Panc1 (cell line): ENCODE measurements at regions not wholly inside any gene's neighbourhood (a gene's known extent, or its start where the extent isn't known, plus 50 kb on each side); places are given as distances from the start of the nearest gene placed in this dataset.
A peak's percentile ranks its signal among the peaks of the same experiment; 100 is the strongest.

ENCODE experiments used
- ATAC-seq: fragments of 200-7000 bp; cut with Tn5 transposase; 2 replicates; pipeline ENCODE4 v1.9.1; 2020; ENCODE audit warnings: mild to moderate bottlenecking, moderate library complexity
- BruUV-seq: library from RNA; stranded (reverse); fragments of 400-500 nt; replicated peaks from 2 replicates; lab custom pipeline; 2021; lab: Mats Ljungman, UMichigan
- CTCF ChIA-PET: fragments of 300-600 bp; sonication (Branson Sonifier 250); formaldehyde crosslinking; loops from one replicate; lab custom pipeline; 2022; ENCODE audit warnings: antibody characterized with exemption; lab: Charles Lee
- POLR2A ChIA-PET: fragments of 300-600 bp; sonication (Branson Sonifier 250); formaldehyde crosslinking; loops from one replicate; lab custom pipeline; 2022; ENCODE audit warnings: antibody characterized with exemption; lab: Charles Lee
- DNase-seq: peaks from one replicate; pipeline ENCODE4 v3.0.0-alpha.2; 2010; ENCODE audit warnings: low read depth, low spot score
- H3K27ac ChIP-seq: 2 replicates; pipeline ENCODE4 v1.5.1; 2011; ENCODE audit warnings: mild to moderate bottlenecking, low read length, inconsistent platforms
- H3K27me3 ChIP-seq: fragments of 200-500 bp; sonication (Bioruptor generic); 2 replicates; pipeline ENCODE4 v1.6.0; 2014; ENCODE audit warnings: low read length, inconsistent platforms; ENCODE audit not compliant: control insufficient read depth, insufficient read depth
- H3K36me3 ChIP-seq: fragments of 200-500 bp; sonication (Bioruptor generic); 2 replicates; pipeline ENCODE4 v1.5.1; 2014; ENCODE audit warnings: inconsistent platforms, mild to moderate bottlenecking, low read length, moderate library complexity; ENCODE audit not compliant: control insufficient read depth, insufficient read depth
- H3K4me1 ChIP-seq: 2 replicates; pipeline ENCODE4 v1.5.1; 2011; ENCODE audit warnings: inconsistent platforms, mild to moderate bottlenecking, low read length, moderate library complexity; ENCODE audit not compliant: control insufficient read depth, insufficient read depth
- H3K4me3 ChIP-seq, 2 experiments: 2 replicates each; pipeline ENCODE4 v1.5.1; 2011 to 2012; ENCODE audit warnings: low read depth in 2 of 2, low read length in 2 of 2, mild to moderate bottlenecking in 2 of 2, inconsistent platforms in 1 of 2, moderate library complexity in 1 of 2
- H3K9me3 ChIP-seq: fragments of 200-500 bp; sonication (Bioruptor generic); 2 replicates; pipeline ENCODE4 v1.5.1; 2014; ENCODE audit warnings: low read depth, mild to moderate bottlenecking, inconsistent platforms, low read length, moderate library complexity; ENCODE audit not compliant: control insufficient read depth, insufficient read depth
- SIN3A ChIP-seq: IDR thresholded peaks from 2 replicates; pipeline ENCODE4 v1.6.1; 2012; ENCODE audit warnings: low read depth, mild to moderate bottlenecking, low read length, moderate library complexity, borderline replicate concordance; ENCODE audit not compliant: insufficient read depth
- TCF7L2 ChIP-seq: IDR thresholded peaks from 2 replicates; pipeline ENCODE4 v1.6.1; 2011; ENCODE audit warnings: mild to moderate bottlenecking, low read depth, low read length, inconsistent platforms
- in situ Hi-C: cut with HindIII; loops from 2 replicates; pipeline ENCODE4 v1.10.0; 2016; ENCODE audit warnings: low sequenced_read_pairs, low pct_unique_long_range_greater_than_20kb
- intact Hi-C: fragments of 100-400 bp; cut with micrococcal nuclease; formaldehyde crosslinking; loops from one replicate; pipeline ENCODE4 v1.10.0; 2022; ENCODE audit not compliant: unreplicated experiment
- TF ChIP-seq, protein P1 (sequence below): fragments of 450-650 bp; IDR thresholded peaks from 2 replicates; pipeline ENCODE4 v1.5.1; 2017; ENCODE audit warnings: mild to moderate bottlenecking

DNA sequence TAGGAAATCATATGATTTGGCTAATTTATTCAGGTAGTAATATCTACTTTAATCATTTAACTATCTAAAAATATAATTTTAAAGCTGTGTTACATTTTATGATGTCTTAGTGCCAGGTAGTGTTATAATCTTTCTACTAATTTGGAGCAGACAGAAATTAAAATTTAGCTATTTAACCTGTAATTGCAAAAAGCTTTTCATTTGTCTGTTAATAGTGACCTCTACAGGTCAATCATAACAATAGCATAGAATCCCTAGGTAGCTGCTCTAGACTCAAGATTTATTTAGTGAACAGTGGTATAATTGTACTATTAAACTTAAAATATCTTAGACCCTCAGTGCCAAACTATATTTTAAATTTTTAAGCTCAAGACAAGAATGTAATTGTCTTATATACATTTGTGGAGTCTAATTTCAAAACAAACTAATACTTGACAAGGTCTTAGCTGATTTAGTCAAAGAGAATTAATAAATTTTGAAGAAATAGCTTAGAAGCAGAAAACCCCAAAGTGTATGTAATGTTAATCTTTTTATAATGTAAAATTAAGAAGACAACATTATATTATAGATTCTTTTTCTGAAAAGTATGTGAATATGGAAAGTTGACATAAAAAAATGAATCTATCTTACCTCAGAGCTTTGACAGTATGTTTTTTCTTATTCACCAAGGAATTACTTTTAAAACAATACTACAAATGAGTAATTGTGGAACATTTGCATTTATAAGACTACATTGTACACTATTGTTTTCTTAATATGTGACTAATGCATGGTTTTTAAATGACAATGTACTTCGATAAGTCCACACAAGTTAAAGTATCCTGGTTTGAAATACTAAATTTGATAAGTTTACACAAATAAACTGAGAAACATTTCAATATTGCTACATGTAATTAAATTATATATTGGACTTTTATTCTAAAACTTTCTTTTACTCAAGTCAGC lies 64.1 kb upstream of the RNPC3 start:
- DNase-seq = no peak
- no peak for TF ChIP-seq SIN3A
- TF ChIP-seq, protein P1, sequence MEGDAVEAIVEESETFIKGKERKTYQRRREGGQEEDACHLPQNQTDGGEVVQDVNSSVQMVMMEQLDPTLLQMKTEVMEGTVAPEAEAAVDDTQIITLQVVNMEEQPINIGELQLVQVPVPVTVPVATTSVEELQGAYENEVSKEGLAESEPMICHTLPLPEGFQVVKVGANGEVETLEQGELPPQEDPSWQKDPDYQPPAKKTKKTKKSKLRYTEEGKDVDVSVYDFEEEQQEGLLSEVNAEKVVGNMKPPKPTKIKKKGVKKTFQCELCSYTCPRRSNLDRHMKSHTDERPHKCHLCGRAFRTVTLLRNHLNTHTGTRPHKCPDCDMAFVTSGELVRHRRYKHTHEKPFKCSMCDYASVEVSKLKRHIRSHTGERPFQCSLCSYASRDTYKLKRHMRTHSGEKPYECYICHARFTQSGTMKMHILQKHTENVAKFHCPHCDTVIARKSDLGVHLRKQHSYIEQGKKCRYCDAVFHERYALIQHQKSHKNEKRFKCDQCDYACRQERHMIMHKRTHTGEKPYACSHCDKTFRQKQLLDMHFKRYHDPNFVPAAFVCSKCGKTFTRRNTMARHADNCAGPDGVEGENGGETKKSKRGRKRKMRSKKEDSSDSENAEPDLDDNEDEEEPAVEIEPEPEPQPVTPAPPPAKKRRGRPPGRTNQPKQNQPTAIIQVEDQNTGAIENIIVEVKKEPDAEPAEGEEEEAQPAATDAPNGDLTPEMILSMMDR = peak; percentile 47; the same call in 1 of the 2 replicates
- no peaks in the 10 kb centered on the region for H3K4me1 ChIP-seq
- ChIA-PET POLR2A (no interaction called here), CTCF (interaction anchor here (1.3 kb wide), 1 partner anchor 355 kb away, joined by 15 read pairs; no protein-coding TSS in a partner anchor)
- H3K36me3 ChIP-seq = no peaks in the 10 kb centered on the region
- in situ Hi-C loops = no loop called here
- H3K9me3 ChIP-seq = no peaks in the 10 kb centered on the region
- no peak for ATAC-seq
- H3K27ac ChIP-seq = peak overlapping the region; percentile 35; the same call in 1 of the 2 replicates
- intact Hi-C loops = loop anchor here (5.0 kb wide), 1 partner anchor 359 kb away; no protein-coding TSS in a partner anchor
- no peak overlapping the region for H3K4me3 ChIP-seq
- H3K27me3 ChIP-seq = no peaks in the 10 kb centered on the region
- BruUV-seq = no TSS peak

DNA sequence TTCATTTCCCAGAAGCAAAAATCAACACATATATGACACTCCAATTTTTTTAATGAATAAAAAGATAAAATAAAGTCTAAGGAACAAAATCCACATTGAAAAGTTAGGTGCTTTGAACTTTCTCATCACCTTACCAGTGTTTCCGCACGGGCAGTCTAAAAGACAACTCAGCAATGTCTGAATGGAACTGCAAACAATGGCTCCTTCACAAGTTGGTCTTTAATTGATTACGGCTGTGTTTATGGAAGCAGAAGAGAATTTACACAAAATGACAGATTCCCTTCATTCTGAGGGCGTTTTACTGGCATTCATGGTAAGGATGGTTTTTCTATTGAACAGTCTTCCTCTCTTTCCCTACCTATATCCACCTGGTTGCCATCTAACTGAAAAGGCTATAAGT lies 65.0 kb upstream of the RNPC3 start:
- intact Hi-C loops (loop anchor here (5.0 kb wide), 1 partner anchor 358 kb away; no protein-coding TSS in a partner anchor), in situ Hi-C loops (no loop called here)
- H3K4me3 ChIP-seq = no peak overlapping the region
- no peaks in the 10 kb centered on the region for H3K9me3 ChIP-seq
- H3K27me3 ChIP-seq = no peaks in the 10 kb centered on the region
- DNase-seq (no peak), ATAC-seq (no peak)
- ChIA-PET CTCF (interaction anchor here (1.3 kb wide), 1 partner anchor 354 kb away, joined by 15 read pairs; no protein-coding TSS in a partner anchor), POLR2A (no interaction called here)
- no TSS peak for BruUV-seq
- no peaks in the 10 kb centered on the region for H3K36me3 ChIP-seq
- H3K4me1 ChIP-seq = no peaks in the 10 kb centered on the region
- TF ChIP-seq TCF7L2 = no peak
- H3K27ac ChIP-seq = peak overlapping the region; percentile 35; the same call in 1 of the 2 replicates

DNA sequence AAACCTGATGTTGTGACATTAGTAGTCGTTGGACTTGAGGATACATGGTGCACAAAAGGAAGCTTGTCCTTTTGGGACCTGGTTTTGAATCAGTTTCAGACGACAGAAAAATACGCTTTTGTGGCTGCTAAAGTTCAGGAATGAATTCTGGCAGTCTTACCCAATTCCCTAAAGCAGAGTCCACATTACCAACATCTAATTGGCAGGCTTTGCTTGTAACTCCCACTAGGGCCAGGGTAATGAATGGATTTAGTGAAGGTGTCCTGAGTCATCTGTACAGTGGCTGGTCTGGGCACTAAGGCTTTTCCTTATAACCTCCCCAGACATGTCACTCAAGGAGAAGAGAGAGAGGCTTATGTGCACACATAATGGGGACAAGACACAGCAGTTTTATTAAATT lies 66.2 kb upstream of the RNPC3 start:
- ChIA-PET POLR2A (interaction anchor here (0.6 kb wide), 1 partner anchor 130 kb away, joined by 3 read pairs; no protein-coding TSS in a partner anchor), CTCF (no interaction called here)
- TF ChIP-seq, protein P1 = no peak
- TF ChIP-seq SIN3A = no peak
- no TSS peak for BruUV-seq
- no peaks in the 10 kb centered on the region for H3K36me3 ChIP-seq
- no peaks in the 10 kb centered on the region for H3K4me1 ChIP-seq
- DNase-seq (no peak), ATAC-seq (no peak)
- H3K27me3 ChIP-seq = no peaks in the 10 kb centered on the region
- in situ Hi-C loops = no loop called here
- peak overlapping the region; percentile 44; the same call in 1 of the 2 replicates for H3K27ac ChIP-seq
- intact Hi-C loops = no loop called here
- H3K9me3 ChIP-seq = no peaks in the 10 kb centered on the region
- H3K4me3 ChIP-seq = no peak overlapping the region
